ENCODE measurements at regions not wholly inside any gene's neighbourhood (a gene's known extent, or its start where the extent isn't known, plus 50 kb on each side); places are given as distances from the start of the nearest gene placed in this dataset.

DNA sequence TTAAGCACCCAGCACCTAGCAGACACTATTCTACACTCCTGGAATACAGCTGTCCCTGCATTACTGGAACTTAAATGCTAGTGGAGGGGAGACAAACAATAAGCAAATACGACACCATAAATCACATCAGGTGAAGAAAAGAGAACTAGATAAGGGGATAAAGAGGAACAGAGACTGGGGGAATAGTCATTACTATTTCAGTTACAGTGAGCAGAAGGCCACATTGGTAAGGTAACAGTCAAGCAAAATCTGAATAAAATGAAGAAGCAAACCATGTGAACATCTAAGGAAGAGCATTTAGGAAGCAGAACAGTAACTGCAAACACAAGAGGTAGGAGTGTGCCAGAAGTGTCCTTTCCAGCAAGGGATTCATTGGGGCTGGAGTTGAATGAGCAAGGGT lies 77.0 kb upstream of the PTPRM start:
- TF ChIP-seq, protein P1, sequence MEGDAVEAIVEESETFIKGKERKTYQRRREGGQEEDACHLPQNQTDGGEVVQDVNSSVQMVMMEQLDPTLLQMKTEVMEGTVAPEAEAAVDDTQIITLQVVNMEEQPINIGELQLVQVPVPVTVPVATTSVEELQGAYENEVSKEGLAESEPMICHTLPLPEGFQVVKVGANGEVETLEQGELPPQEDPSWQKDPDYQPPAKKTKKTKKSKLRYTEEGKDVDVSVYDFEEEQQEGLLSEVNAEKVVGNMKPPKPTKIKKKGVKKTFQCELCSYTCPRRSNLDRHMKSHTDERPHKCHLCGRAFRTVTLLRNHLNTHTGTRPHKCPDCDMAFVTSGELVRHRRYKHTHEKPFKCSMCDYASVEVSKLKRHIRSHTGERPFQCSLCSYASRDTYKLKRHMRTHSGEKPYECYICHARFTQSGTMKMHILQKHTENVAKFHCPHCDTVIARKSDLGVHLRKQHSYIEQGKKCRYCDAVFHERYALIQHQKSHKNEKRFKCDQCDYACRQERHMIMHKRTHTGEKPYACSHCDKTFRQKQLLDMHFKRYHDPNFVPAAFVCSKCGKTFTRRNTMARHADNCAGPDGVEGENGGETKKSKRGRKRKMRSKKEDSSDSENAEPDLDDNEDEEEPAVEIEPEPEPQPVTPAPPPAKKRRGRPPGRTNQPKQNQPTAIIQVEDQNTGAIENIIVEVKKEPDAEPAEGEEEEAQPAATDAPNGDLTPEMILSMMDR (IDR thresholded peaks at IDR 0.05) = no peak
- TF ChIP-seq POLR2A (IDR thresholded peaks at IDR 0.05) = no peak

Data from Peyer's patch (tissue), 4 donors.